Right ventricle myocardium inferior (tissue), 1 donor: ENCODE measurements at regions not wholly inside any gene's neighbourhood (a gene's known extent, or its start where the extent isn't known, plus 50 kb on each side); places are given as distances from the start of the nearest gene placed in this dataset.
"Not testable (repeated sequence)": the region's sequence is repeated elsewhere in the genome, so short reads cannot be mapped to it uniquely, and the experiment has no call there.

Experiments
- ATAC-seq: fragments of 200-7000 bp; cut with Tn5 transposase; one replicate; pipeline ENCODE4 v1.9.1; 2020; ENCODE audit warnings: mild to moderate bottlenecking, moderate library complexity
- DNase-seq: peaks from one replicate; pipeline ENCODE4 v3.0.0; 2021; ENCODE audit errors: missing footprints
- intact Hi-C: fragments of 100-400 bp; cut with DNase I; formaldehyde crosslinking; loops from one replicate; pipeline ENCODE4 v1.11.0; 2022
- donor health status: DM: no; HTN: yes; CAD: no; lungs with severe emphysema.

- intact Hi-C loops, ATAC-seq, DNase-seq: not testable (repeated sequence)
Observed at GRCh38 chr5:96103829-96104228, 142.2 kb upstream of the ELL2 start.

GRCh38 chr5:96101358-96102089 lies 139.9 kb upstream of the ELL2 start:
- DNase-seq (no peak), ATAC-seq (no peak)
- intact Hi-C loops: no loop called here

DNA sequence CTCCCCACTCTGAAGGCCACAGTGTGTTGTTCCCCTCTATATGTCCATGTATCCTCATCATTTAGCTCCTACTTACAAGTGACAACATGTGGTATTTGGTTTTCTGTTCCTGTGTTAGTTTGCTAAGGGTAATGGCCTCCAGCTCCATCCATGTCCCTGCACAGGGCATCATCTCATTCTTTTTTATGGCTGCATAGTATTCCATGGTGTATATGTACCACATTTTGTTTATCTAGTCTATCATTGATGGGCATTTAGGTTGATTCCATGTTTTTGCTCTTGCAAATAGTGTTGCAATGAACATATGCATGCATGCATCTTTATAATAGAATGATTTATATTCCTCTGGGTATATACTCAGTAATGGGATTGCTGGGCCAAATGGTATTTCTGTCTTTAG lies 135.8 kb upstream of the ELL2 start:
- intact Hi-C loops, ATAC-seq, DNase-seq: not testable (repeated sequence)

GRCh38 chr5:96096724-96097123 lies 135.1 kb upstream of the ELL2 start:
- intact Hi-C loops: no loop called here
- ATAC-seq: no peak
- DNase-seq: no peak

GRCh38 chr5:96094904-96095303 lies 133.3 kb upstream of the ELL2 start:
- ATAC-seq (no peak), DNase-seq (no peak)
- intact Hi-C loops: no loop called here

DNA sequence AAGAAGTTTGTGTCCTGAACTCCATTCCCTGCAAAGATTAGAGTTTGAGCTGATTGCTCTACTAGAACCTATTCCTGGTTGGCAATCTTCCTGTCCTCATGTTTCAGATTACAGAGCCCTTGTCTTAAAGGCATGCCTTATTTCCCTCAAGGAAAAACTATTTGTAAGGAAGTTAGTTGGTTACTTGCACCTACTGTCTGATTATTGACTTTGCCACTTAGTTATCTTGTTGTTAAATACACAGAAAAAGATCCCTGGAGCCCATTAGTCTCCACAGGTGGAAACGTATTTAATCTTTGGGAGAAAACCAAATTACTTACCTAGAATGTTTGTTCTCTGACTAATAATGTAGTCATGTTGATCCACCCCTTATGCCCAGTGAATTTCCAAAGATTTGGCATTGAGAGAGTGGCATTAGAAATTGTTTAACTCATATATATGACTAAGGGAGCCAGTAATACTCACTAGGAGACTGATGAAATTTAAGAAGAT lies 132.3 kb upstream of the ELL2 start:
- ATAC-seq: no peak
- no peak for DNase-seq
- intact Hi-C loops: no loop called here

DNA sequence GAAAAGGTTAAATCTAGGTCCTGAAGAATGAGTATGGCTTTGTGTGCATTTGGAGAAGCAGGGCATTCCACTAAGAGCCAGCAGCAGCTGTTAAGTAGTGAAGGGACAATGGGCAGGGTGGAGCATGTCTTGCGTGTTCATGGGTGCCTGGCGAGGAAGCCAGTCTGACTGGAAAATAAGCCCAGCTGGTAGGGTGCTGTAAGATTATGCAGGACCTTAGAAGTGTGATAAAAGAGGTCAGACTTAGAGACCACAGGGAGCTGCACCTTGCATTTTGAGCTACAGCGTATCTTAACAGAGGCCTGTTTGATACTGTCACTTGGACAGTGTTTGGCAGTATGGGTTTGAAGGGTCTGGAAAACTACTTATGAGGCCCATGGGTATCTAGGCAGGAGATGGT lies 131.7 kb upstream of the ELL2 start:
- ATAC-seq: no peak
- intact Hi-C loops: no loop called here
- DNase-seq: no peak

DNA sequence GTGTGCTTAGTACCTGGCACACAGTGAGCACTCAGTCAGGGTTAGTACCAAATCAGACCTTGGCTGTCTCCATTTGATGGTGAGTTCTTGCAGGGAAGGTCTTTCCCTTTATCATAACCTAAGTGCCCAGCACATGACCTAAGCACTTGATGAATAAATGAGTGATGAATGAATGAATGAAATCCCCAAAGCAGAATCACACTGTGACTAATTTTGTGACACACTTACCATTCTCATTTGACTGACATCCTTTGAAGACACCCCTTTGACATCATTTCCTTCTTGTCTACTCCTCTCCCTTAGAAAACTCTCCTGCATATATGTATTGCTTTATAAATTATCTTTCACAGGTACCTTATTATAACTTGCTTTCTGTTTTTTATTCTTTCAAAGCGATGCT lies 130.2 kb upstream of the ELL2 start:
- DNase-seq (no peak), ATAC-seq (no peak)

DNA sequence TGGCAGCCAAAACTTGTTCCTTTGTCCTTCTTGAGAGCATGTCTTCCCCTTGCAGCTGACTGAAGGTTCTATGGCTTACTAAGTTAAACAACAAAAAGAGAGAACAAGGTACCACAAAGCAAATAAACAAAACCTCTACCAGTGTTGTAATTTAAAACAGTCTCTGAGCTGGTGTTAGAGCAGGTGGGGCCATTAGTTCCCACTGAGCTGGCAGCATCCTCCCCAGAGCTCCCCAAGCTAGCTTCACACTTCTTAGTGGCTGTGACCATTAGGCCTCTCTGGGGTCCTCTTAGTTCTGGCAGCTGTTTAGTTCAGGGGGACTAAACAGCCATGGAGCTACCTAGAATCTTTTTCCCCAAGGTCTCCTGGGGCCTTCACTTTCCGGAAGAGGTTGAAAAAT lies 128.6 kb upstream of the ELL2 start:
- no peak for DNase-seq
- no peak for ATAC-seq
- intact Hi-C loops: no loop called here

More for the DNA sequence above, 130.2 kb upstream of the ELL2 start:
- intact Hi-C loops: no loop called here

GRCh38 chr5:96088706-96089498 lies 127.3 kb upstream of the ELL2 start:
- intact Hi-C loops: no loop called here
- ATAC-seq: no peak
- DNase-seq: no peak

DNA sequence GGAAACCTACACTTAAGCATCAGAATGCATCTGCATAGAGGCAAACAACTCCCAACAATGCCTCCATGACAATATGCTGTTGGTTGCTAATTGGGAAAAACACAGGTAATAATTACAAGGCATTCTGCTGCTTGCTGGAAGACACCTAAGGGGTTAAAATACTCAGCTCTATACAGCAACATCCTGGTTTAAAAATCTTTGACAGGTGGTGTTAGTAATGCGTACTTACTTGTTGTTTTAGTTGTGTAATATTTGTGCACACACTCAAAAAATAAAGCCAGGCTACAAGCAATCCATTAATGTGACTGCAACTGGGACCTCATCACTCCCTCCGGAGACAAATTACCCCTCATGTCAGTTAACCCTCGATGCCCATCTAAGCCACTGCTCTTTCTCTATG lies 126.3 kb upstream of the ELL2 start:
- ATAC-seq (no peak), DNase-seq (no peak)
- intact Hi-C loops: no loop called here

GRCh38 chr5:96084874-96085506 lies 123.3 kb upstream of the ELL2 start:
- intact Hi-C loops: no loop called here
- ATAC-seq: no peak

GRCh38 chr5:96083361-96083881 lies 121.8 kb upstream of the ELL2 start:
- no peak for DNase-seq
- intact Hi-C loops: no loop called here
- no peak for ATAC-seq

More at GRCh38 chr5:96084874-96085506, 123.3 kb upstream of the ELL2 start:
- DNase-seq: no peak

- no peak for DNase-seq
- intact Hi-C loops: no loop called here
- no peak for ATAC-seq
Observed at GRCh38 chr5:96081276-96081858, 119.7 kb upstream of the ELL2 start.

- ATAC-seq (no peak), DNase-seq (no peak)
- intact Hi-C loops: no loop called here
Observed at GRCh38 chr5:96080557-96080956, 118.9 kb upstream of the ELL2 start.

- no peak for ATAC-seq
- intact Hi-C loops: no loop called here
- DNase-seq: no peak
Observed at GRCh38 chr5:96079962-96080361, 118.3 kb upstream of the ELL2 start.

DNA sequence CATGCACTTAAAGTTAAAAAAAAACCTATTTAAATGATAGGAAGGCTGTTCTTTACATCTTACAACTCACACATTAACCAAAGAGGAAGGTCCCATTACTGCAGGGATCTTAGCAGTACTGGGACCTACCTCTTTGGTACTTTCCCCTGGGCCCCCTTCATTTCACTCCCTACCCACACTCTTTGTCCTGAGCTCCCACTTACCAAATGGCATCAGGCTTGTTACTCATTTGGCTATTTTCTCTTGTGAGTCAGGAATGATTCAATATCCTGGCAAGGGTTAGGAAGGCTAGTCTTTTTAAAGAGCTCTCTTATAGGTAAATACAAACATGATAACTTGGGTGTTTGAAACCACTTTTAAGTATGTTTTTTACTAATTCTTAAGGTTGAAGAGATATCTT lies 117.4 kb upstream of the ELL2 start:
- intact Hi-C loops: no loop called here
- ATAC-seq: no peak
- DNase-seq: no peak

DNA sequence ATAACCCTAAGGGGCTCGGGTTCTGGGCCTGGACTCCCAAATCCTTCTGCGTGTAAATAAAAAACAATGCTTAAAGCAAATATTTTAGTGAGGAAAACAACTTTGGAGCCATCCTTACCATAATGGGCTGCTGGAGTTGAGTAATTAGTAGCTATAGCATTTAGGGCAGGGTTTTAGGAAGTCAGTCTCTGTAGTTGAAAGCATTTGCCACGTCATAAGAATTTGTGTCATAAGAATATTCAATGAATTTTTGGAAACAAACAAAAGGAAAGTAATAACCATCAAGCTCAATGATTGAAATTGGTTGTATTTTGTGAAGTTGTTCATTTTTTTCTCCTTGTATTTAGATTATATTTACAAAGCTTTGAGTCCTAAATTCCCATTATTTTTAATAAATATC lies 114.8 kb upstream of the ELL2 start:
- intact Hi-C loops: no loop called here
- no peak for ATAC-seq
- no peak for DNase-seq

GRCh38 chr5:96075579-96076289 lies 114.1 kb upstream of the ELL2 start:
- intact Hi-C loops: no loop called here
- ATAC-seq (no peak), DNase-seq (no peak)
